ENCODE measurements at regions not wholly inside any gene's neighbourhood (a gene's known extent, or its start where the extent isn't known, plus 50 kb on each side); places are given as distances from the start of the nearest gene placed in this dataset.

DNA sequence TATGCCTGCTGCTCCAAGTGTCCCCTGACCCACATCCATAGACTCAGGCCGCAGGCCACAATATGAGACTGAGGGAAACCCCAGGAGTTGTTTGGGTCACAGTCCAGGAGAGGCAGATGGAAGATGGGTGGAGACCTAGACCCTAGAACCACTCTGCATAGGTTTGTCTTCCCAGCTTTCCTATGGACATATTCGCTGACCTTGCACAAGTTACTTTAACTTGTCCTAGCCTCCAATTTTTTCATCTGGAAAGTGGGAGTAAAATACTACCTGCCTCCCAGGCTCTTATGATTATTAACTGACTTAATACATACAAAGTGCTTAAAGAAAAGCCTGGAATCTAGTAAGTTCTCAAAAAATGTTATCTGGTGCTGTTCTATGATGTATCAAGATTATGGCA lies 157.1 kb upstream of the IFNG-AS1 start:
- TF ChIP-seq, protein P1, sequence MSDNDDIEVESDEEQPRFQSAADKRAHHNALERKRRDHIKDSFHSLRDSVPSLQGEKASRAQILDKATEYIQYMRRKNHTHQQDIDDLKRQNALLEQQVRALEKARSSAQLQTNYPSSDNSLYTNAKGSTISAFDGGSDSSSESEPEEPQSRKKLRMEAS (IDR thresholded peaks at IDR 0.05; ENCODE audit: low read depth, low read length) = no peak
- TF ChIP-seq POLR2A (IDR thresholded peaks at IDR 0.05; ENCODE audit: extremely low read depth, insufficient read length) = no peak
- TF ChIP-seq, protein P2, sequence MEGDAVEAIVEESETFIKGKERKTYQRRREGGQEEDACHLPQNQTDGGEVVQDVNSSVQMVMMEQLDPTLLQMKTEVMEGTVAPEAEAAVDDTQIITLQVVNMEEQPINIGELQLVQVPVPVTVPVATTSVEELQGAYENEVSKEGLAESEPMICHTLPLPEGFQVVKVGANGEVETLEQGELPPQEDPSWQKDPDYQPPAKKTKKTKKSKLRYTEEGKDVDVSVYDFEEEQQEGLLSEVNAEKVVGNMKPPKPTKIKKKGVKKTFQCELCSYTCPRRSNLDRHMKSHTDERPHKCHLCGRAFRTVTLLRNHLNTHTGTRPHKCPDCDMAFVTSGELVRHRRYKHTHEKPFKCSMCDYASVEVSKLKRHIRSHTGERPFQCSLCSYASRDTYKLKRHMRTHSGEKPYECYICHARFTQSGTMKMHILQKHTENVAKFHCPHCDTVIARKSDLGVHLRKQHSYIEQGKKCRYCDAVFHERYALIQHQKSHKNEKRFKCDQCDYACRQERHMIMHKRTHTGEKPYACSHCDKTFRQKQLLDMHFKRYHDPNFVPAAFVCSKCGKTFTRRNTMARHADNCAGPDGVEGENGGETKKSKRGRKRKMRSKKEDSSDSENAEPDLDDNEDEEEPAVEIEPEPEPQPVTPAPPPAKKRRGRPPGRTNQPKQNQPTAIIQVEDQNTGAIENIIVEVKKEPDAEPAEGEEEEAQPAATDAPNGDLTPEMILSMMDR (IDR thresholded peaks at IDR 0.05; ENCODE audit: low read depth, low read length) = no peak
- TF ChIP-seq MYC (IDR thresholded peaks at IDR 0.05; ENCODE audit: low read depth, low read length) = no peak
- H3K4me3 ChIP-seq (ENCODE audit: low read depth, low read length) = no peak overlapping the region
- DNase-seq (ENCODE audit: low read depth) = no peak

DNA sequence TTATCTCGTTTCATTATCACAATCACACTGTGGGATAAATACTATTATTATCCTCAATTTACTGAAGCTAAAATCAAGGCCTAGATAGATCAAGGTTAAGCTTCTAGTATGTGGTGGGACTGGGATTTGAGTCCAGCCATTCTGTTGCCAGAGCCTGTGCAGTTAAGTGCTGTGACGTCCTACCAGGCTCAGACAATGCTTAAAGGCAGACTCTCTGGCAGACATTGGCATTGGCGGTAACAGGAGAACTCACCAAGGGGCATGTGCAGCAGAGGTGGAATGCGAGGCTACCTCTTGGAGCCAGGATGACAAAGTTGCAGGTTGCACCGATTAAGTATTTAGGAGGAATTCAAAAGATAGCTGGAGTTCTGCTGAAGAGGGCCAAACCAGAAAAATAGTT lies 155.6 kb upstream of the IFNG-AS1 start:
- H3K4me3 ChIP-seq (ENCODE audit: low read depth, low read length) = no peak overlapping the region
- TF ChIP-seq MYC (IDR thresholded peaks at IDR 0.05; ENCODE audit: low read depth, low read length) (no peak), POLR2A (IDR thresholded peaks at IDR 0.05; ENCODE audit: extremely low read depth, insufficient read length) (no peak)
- TF ChIP-seq, protein P2 (IDR thresholded peaks at IDR 0.05; ENCODE audit: low read depth, low read length) = no peak
- TF ChIP-seq, protein P1 (IDR thresholded peaks at IDR 0.05; ENCODE audit: low read depth, low read length) = no peak
- no peak for DNase-seq (ENCODE audit: low read depth)

DNA sequence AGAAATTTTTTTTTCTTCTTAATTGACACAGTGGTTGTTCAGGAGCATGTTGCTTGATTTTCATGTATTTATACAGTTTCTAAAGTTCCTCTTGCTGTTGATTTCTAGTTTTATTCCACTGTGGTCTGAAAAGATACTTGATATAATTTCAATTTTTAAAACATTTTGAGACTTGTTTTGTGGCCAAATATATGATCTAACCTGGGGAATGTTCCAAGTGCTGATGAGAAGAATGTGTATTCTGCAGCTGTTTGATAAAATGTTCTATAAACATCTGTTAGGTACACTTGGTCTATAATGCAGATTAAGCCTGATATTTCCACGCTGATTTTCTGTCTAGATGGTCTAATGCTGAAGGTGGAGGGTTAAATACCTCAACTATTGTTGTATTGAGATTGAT lies 151.4 kb upstream of the IFNG-AS1 start:
- TF ChIP-seq, protein P2 (IDR thresholded peaks at IDR 0.05; ENCODE audit: low read depth, low read length) = no peak
- no peak overlapping the region for H3K4me3 ChIP-seq (ENCODE audit: low read depth, low read length)
- no peak for DNase-seq (ENCODE audit: low read depth)

DNA sequence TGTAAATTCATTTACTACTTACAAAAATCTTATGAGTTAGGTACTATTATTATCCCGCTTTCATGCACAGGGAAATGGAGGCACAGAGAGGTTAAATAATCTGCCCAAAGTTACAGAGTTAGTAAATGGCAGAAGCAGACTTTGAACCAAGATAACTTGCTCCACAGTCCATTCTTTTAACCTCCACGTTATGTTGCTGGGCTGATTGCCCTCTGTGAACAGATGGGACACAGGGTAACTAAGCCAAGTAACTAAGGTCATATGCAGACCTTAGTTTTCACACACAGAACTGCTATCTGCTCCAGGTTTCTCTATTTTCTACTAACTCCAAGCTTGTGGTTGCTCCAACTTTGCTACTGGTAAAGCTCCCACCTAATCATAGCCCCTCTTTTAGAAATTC lies 147.1 kb upstream of the IFNG-AS1 start:
- no peak overlapping the region for H3K4me3 ChIP-seq (ENCODE audit: low read depth, low read length)
- DNase-seq (ENCODE audit: low read depth) = no peak
- TF ChIP-seq, protein P1 (IDR thresholded peaks at IDR 0.05; ENCODE audit: low read depth, low read length) = no peak
- TF ChIP-seq MYC (IDR thresholded peaks at IDR 0.05; ENCODE audit: low read depth, low read length) = no peak
- TF ChIP-seq, protein P2 (IDR thresholded peaks at IDR 0.05; ENCODE audit: low read depth, low read length) = no peak
- no peak for TF ChIP-seq POLR2A (IDR thresholded peaks at IDR 0.05; ENCODE audit: extremely low read depth, insufficient read length)

DNA sequence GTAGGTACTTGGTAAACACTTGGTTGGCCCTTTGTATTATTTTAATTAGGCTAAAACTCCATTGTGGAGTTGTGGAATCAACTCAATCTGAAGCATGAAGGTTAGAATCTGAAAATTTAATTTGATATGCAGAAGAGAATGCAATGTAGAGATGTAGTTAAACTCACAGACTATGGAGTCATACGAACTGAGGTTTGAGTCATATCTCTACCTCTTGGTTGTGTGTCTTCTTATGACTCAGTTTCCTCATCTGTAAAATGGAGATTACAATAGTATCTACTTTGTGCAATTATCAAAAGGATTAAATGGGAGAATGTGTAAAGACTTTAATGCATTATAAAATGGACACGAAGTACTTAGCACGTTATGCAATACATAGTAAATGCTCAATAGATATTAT lies 146.0 kb upstream of the IFNG-AS1 start:
- TF ChIP-seq, protein P2 (IDR thresholded peaks at IDR 0.05; ENCODE audit: low read depth, low read length) = no peak
- TF ChIP-seq, protein P1 (IDR thresholded peaks at IDR 0.05; ENCODE audit: low read depth, low read length) = no peak
- TF ChIP-seq POLR2A (IDR thresholded peaks at IDR 0.05; ENCODE audit: extremely low read depth, insufficient read length) (no peak), MYC (IDR thresholded peaks at IDR 0.05; ENCODE audit: low read depth, low read length) (no peak)
- no peak for DNase-seq (ENCODE audit: low read depth)
- no peak overlapping the region for H3K4me3 ChIP-seq (ENCODE audit: low read depth, low read length)

DNA sequence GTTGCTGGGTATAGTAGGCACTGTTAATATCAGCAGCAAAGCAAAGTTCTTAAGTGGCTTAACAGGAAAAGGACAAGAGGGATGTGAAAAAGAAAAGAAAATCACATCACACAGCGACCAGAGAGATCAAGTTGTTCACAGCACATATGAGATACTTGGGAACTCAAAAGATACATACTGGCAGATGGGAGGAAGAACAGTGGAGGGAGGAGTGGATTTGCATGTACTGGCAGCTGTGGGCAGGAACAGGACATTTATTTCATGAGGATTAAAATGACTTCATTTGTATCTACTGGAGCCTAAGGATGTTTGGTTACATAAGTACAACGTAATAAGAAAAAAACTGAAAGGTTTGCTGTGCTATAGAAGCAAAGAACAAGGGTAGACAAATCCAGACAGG lies 136.5 kb upstream of the IFNG-AS1 start:
- H3K4me3 ChIP-seq (ENCODE audit: low read depth, low read length) = no peak overlapping the region
- TF ChIP-seq, protein P2 (IDR thresholded peaks at IDR 0.05; ENCODE audit: low read depth, low read length) = no peak
- TF ChIP-seq MYC (IDR thresholded peaks at IDR 0.05; ENCODE audit: low read depth, low read length) = no peak
- no peak for TF ChIP-seq POLR2A (IDR thresholded peaks at IDR 0.05; ENCODE audit: extremely low read depth, insufficient read length)
- TF ChIP-seq, protein P1 (IDR thresholded peaks at IDR 0.05; ENCODE audit: low read depth, low read length) = no peak
- DNase-seq (ENCODE audit: low read depth) = no peak

Measured in NB4 (cell line).